ENCODE measurements at regions not wholly inside any gene's neighbourhood (a gene's known extent, or its start where the extent isn't known, plus 50 kb on each side); places are given as distances from the start of the nearest gene placed in this dataset.

- TF ChIP-seq CTCF (IDR thresholded peaks at IDR 0.05 in 8 of 11, conservative IDR thresholded peaks at IDR 0.05 in 3 of 11) (no peak), POLR2A (IDR thresholded peaks at IDR 0.05) (no peak)
Observed at GRCh38 chr20:4483961-4484360, 202.3 kb upstream of the PRNP start.
